ENCODE measurements at regions not wholly inside any gene's neighbourhood (a gene's known extent, or its start where the extent isn't known, plus 50 kb on each side); places are given as distances from the start of the nearest gene placed in this dataset.
"Not testable (repeated sequence)": the region's sequence is repeated elsewhere in the genome, so short reads cannot be mapped to it uniquely, and the experiment has no call there.

DNA sequence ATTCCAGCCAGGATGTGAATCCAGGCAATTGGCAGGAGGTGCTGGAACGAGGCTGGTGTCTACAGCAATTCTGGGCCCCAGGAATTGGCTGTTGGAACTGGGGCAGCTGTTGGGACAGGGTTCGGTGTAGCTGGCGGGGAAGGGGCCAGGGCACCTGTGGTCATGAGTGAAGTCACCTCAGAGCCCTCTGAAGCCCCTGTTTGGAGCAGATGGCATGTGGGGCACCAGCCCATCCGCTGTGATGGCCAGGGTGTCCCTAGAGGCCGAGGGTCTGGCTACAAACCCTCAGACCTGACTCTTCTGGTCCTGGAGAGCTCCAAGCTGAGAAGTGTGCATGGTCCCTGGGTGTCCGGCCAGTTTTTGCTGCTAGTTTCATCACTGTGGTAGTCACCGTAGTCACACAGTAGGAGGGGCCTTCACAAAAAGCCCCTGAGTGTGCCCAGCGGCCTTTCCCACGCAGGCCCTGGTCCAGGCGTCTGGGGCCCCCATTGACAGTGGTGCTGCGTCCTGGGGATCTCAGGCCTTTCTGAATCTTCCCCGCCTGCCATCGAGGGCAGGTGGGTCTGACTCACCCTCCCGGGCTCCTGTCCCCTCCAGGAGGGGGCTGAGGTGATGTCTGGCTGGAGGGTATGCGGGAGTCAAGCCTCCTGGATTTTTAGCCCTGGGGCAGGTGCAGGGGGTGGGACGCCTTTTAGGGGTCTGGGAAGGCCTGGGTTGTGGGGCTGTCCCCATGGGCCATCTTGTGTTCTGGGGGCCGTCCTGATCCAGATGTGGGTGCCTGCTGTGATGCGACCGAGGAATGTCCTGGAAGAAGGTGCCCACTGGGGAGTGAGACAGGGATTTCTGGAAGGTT is 368.0 kb downstream of the TMEM121 start:
- Histone ChIP-seq H3K9ac (ENCODE audit: low read depth, low read length) (no peak overlapping the region), H3K4me3 (ENCODE audit: low read length) (no peak overlapping the region), H3K36me3 (ENCODE audit: insufficient read depth, low read length) (no peaks in the 10 kb centered on the region), H3K27ac (ENCODE audit: low read depth, low read length) (no peak overlapping the region), H3K27me3 (ENCODE audit: insufficient read depth, low read length) (no peaks in the 10 kb centered on the region), H3K4me1 (ENCODE audit: insufficient read depth, low read length) (no peaks in the 10 kb centered on the region), H3K9me3 (ENCODE audit: insufficient read depth, low read depth, low read length) (peaks cover 76% of the 10 kb centered on the region)
- 77% methylated on average over 19 of the region's 19 CpGs for WGBS

- WGBS, result 87% methylated on average over 30 of the region's 30 CpGs
- H3K9me3 ChIP-seq (ENCODE audit: insufficient read depth, low read depth, low read length), result peaks cover 73% of the 10 kb centered on the region
Measured at GRCh38 chr14:105894978-105895881, 368.8 kb downstream of the TMEM121 start.

GRCh38 chr14:105896206-105896605 is 369.8 kb downstream of the TMEM121 start:
- H3K27ac ChIP-seq (ENCODE audit: low read depth, low read length); H3K4me3 ChIP-seq (ENCODE audit: low read length); H3K9ac ChIP-seq (ENCODE audit: low read depth, low read length); H3K36me3 ChIP-seq (ENCODE audit: insufficient read depth, low read length); H3K4me1 ChIP-seq (ENCODE audit: insufficient read depth, low read length); H3K27me3 ChIP-seq (ENCODE audit: insufficient read depth, low read length): not testable (repeated sequence)
- peaks cover 72% of the 10 kb centered on the region for H3K9me3 ChIP-seq (ENCODE audit: insufficient read depth, low read depth, low read length)
- 83% methylated on average over 6 of the region's 6 CpGs for WGBS

More at GRCh38 chr14:105894978-105895881, 368.8 kb downstream of the TMEM121 start:
- Histone ChIP-seq H3K36me3 (ENCODE audit: insufficient read depth, low read length) (no peaks in the 10 kb centered on the region), H3K9ac (ENCODE audit: low read depth, low read length) (no peak overlapping the region), H3K27ac (ENCODE audit: low read depth, low read length) (no peak overlapping the region), H3K4me3 (ENCODE audit: low read length) (no peak overlapping the region), H3K27me3 (ENCODE audit: insufficient read depth, low read length) (no peaks in the 10 kb centered on the region), H3K4me1 (ENCODE audit: insufficient read depth, low read length) (no peaks in the 10 kb centered on the region)

DNA sequence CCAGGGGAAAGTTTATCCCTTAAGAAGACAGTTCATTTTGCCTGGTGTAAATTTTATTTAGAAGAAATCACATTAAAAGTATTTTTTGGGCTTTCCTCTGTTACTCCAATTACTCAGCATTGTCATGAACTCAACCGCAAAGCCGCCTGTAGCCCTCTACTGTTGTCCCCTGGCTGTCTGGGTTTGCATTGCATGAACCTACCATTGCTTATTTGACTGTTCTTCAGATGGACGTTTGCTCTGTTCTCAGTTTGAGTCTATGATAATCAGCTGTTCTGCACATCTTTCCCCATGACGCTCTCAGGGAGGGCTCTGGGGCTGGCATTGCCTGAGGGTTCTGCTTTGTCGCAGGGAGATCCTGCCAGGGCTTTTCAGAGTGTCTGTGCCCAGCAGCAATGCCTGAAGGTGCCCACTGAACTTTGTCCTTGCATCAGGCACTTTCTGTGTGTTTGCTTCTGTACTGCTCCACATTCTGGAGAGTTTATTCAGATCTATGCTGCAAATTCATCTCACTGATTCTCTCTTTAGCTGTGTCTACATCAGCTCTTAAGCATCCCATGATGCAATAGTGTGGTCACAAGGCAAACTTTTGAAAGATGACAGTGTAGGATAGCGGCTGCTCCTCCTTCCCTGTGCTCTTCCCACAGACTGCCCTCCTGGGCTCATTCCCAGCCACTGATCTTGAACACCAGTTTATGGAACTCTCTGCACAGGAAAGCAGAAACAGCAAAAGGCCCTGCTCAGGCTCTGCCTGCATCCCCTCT is 370.8 kb downstream of the TMEM121 start:
- not testable (repeated sequence) for H3K9ac ChIP-seq (ENCODE audit: low read depth, low read length); H3K27ac ChIP-seq (ENCODE audit: low read depth, low read length); H3K4me3 ChIP-seq (ENCODE audit: low read length); H3K4me1 ChIP-seq (ENCODE audit: insufficient read depth, low read length); H3K27me3 ChIP-seq (ENCODE audit: insufficient read depth, low read length); H3K36me3 ChIP-seq (ENCODE audit: insufficient read depth, low read length)
- WGBS, result 59% methylated on average over 6 of the region's 6 CpGs
- peaks cover 72% of the 10 kb centered on the region for H3K9me3 ChIP-seq (ENCODE audit: insufficient read depth, low read depth, low read length)

DNA sequence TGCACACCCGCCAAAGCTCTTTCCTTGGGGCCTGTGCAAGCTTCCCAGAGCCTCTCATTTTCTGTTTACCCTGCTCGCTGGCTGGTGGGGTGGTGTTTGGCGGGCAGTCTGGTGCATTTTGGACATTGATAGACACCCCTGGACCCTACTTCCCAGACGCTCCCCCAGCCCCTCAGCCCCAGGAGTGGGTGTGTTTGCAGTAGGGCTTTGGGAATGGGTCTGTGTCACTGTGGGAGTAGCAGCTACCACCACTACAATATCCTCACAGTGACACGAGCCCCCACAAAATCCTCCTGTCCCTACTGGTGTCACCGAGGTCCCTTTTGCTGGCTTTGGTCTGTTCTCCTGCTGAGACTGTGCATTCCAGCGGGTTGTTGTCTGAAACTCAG is 371.3 kb downstream of the TMEM121 start:
- peaks cover 73% of the 10 kb centered on the region for H3K9me3 ChIP-seq (ENCODE audit: insufficient read depth, low read depth, low read length)
- WGBS, result 61% methylated on average over 5 of the region's 7 CpGs
- no peaks in the 10 kb centered on the region for H3K36me3 ChIP-seq (ENCODE audit: insufficient read depth, low read length)
- no peak overlapping the region for H3K27ac ChIP-seq (ENCODE audit: low read depth, low read length)
- H3K4me3 ChIP-seq (ENCODE audit: low read length), result no peak overlapping the region
- no peaks in the 10 kb centered on the region for H3K27me3 ChIP-seq (ENCODE audit: insufficient read depth, low read length)
- H3K4me1 ChIP-seq (ENCODE audit: insufficient read depth, low read length), result no peaks in the 10 kb centered on the region
- H3K9ac ChIP-seq (ENCODE audit: low read depth, low read length), result no peak overlapping the region

DNA sequence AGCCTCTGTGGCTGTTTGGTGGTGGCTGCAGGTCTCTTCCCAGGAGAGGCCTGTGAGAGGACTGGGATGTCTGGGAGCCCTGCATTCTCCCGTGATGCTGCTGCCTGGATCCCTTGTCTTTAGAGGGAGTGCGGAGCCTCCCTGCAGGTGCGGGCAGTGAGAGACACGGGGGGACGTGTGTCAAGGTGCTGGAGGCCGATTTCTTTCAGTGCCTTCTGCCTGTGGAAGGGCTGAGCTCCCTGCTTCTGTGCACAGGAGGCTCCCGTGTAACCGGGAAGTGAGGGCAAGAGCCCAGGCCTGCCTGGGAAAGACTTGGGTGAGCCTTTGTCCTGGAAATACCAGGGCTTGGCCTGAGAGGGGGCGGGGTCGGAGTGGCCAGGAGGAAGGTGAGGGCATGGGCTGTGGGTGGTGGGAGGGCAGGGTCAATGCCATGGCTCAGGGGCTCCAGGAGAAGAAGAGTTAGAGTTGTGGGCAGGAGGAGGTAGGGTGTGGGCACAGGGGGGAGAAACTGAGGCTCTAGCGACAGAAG is 372.2 kb downstream of the TMEM121 start:
- 86% methylated on average over 11 of the region's 11 CpGs for WGBS
- Histone ChIP-seq H3K9ac (ENCODE audit: low read depth, low read length) (no peak overlapping the region), H3K36me3 (ENCODE audit: insufficient read depth, low read length) (no peaks in the 10 kb centered on the region), H3K9me3 (ENCODE audit: insufficient read depth, low read depth, low read length) (peaks cover 78% of the 10 kb centered on the region), H3K27me3 (ENCODE audit: insufficient read depth, low read length) (no peaks in the 10 kb centered on the region), H3K27ac (ENCODE audit: low read depth, low read length) (no peak overlapping the region), H3K4me1 (ENCODE audit: insufficient read depth, low read length) (no peaks in the 10 kb centered on the region), H3K4me3 (ENCODE audit: low read length) (no peak overlapping the region)

DNA sequence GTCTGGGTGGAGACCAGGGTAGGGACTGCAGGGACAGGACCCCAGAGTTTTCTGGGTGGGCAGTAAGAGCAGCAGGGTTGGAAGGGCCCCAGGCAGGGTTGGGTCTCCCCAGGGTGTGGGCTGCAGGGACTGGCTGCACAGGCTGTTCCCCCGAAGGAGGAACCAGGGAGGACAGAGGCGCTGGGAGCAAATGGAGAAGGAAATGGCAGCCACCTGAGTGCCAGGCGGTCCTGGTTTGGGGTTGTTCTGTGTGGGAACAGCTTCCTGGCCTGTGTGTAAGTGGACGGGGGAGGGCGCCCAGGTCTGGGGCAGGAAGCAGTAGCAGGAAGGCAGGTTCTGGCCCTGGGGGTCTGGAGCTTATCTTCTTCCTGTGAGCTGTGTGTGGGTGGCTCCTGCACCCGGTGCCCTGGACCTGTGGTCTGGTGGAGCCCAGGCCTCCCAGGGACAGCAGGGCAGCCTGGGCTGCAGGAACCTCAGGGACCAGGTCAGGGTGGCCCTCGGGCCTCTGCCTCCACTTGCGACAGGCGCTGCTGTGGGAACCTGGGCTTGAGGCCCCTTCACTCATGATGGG is 372.8 kb downstream of the TMEM121 start:
- WGBS, result 81% methylated on average over 9 of the region's 9 CpGs
- Histone ChIP-seq H3K27ac (ENCODE audit: low read depth, low read length) (no peak overlapping the region), H3K9ac (ENCODE audit: low read depth, low read length) (no peak overlapping the region), H3K4me1 (ENCODE audit: insufficient read depth, low read length) (no peaks in the 10 kb centered on the region), H3K9me3 (ENCODE audit: insufficient read depth, low read depth, low read length) (peaks cover 80% of the 10 kb centered on the region), H3K36me3 (ENCODE audit: insufficient read depth, low read length) (no peaks in the 10 kb centered on the region), H3K27me3 (ENCODE audit: insufficient read depth, low read length) (no peaks in the 10 kb centered on the region), H3K4me3 (ENCODE audit: low read length) (no peak overlapping the region)

DNA sequence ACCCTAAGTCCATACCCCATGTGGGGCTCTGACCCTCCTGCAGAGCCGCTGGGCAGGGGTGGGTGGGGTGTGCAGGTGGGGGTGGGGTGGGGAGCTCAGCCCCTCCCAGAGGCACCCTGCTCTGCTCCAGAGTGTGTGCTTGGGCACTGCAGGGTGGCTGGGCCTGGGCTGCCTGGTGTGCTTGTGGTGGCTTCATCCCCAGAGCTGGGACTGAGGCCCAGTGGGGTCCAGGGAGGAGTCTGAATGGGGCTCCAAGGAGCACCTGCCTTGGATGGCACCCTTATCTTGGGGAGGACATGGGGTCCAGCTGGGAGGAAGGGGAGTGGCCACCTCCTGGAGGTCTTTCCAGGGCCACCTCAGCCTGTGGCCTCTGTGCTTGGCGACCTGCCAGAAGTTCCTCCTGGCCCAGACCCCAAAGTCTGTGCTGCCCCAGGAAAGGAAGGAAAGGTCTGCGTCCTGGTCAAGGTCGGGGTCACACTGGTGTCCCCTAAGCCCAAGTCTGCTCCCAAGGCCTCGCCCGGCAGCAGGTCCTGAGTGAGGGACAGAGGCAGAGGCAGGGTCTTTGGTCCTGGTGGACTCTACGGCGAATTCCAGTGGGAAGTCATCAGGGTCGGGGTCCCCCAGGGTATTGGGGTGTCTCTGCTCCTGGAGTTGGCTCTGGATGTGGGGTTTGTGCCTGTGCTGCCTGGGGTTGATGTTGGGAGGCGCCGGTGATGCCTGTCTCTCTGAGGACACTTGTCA is 373.4 kb downstream of the TMEM121 start:
- Histone ChIP-seq H3K27me3 (ENCODE audit: insufficient read depth, low read length) (no peaks in the 10 kb centered on the region), H3K4me1 (ENCODE audit: insufficient read depth, low read length) (no peaks in the 10 kb centered on the region)
- 77% methylated on average over 11 of the region's 11 CpGs for WGBS

GRCh38 chr14:105900398-105901160 is 374.2 kb downstream of the TMEM121 start:
- Histone ChIP-seq H3K9me3 (ENCODE audit: insufficient read depth, low read depth, low read length) (peaks cover 83% of the 10 kb centered on the region), H3K9ac (ENCODE audit: low read depth, low read length) (no peak overlapping the region), H3K36me3 (ENCODE audit: insufficient read depth, low read length) (no peaks in the 10 kb centered on the region), H3K4me1 (ENCODE audit: insufficient read depth, low read length) (no peaks in the 10 kb centered on the region), H3K27ac (ENCODE audit: low read depth, low read length) (no peak overlapping the region), H3K4me3 (ENCODE audit: low read length) (no peak overlapping the region), H3K27me3 (ENCODE audit: insufficient read depth, low read length) (no peaks in the 10 kb centered on the region)
- 89% methylated on average over 30 of the region's 30 CpGs for WGBS

More for the DNA sequence above, 373.4 kb downstream of the TMEM121 start:
- Histone ChIP-seq H3K9ac (ENCODE audit: low read depth, low read length) (no peak overlapping the region), H3K27ac (ENCODE audit: low read depth, low read length) (no peak overlapping the region), H3K9me3 (ENCODE audit: insufficient read depth, low read depth, low read length) (peaks cover 83% of the 10 kb centered on the region), H3K36me3 (ENCODE audit: insufficient read depth, low read length) (no peaks in the 10 kb centered on the region), H3K4me3 (ENCODE audit: low read length) (no peak overlapping the region)

Data from HUES64 (cell line).